ENCODE measurements at regions not wholly inside any gene's neighbourhood (a gene's known extent, or its start where the extent isn't known, plus 50 kb on each side); places are given as distances from the start of the nearest gene placed in this dataset.

GRCh38 chr18:71583252-71583651 is 960.9 kb downstream of the CBLN2 start:
- no peak for TF ChIP-seq POLR2A (IDR thresholded peaks at IDR 0.05)
- no peak for TF ChIP-seq CTCF (IDR thresholded peaks at IDR 0.05)
- no peak for TF ChIP-seq POLR2AphosphoS5 (IDR thresholded peaks at IDR 0.05; ENCODE audit: insufficient read depth in 1 of 2, low read depth in 1 of 2)
